Mesothelial cell of epicardium (in vitro differentiated cells): ENCODE measurements at regions not wholly inside any gene's neighbourhood (a gene's known extent, or its start where the extent isn't known, plus 50 kb on each side); places are given as distances from the start of the nearest gene placed in this dataset.
"Not testable (repeated sequence)": the region's sequence is repeated elsewhere in the genome, so short reads cannot be mapped to it uniquely, and the experiment has no call there.

ENCODE experiments used
- DNase-seq, 2 experiments: peaks; one replicate each; pipeline ENCODE4 v3.0.0; 2021; ENCODE audit warnings: low spot score in 2 of 2; ENCODE audit not compliant: unreplicated experiment in 2 of 2
- H3K27ac Mint-ChIP-seq: 2 replicates; pipeline ENCODE4 v1.8.0; 2021; ENCODE audit warnings: mixed read lengths
- H3K27me3 Mint-ChIP-seq: 2 replicates; pipeline ENCODE4 v1.8.0; 2021; ENCODE audit warnings: low read depth, mixed read lengths
- H3K36me3 Mint-ChIP-seq: 2 replicates; pipeline ENCODE4 v1.8.0; 2021; ENCODE audit warnings: mixed read lengths
- H3K4me1 Mint-ChIP-seq: 2 replicates; pipeline ENCODE4 v1.8.0; 2021; ENCODE audit warnings: mixed read lengths
- H3K4me3 Mint-ChIP-seq: 2 replicates; pipeline ENCODE4 v1.8.0; 2021; ENCODE audit warnings: mild to moderate bottlenecking, moderate library complexity, mixed read lengths
- H3K9me3 Mint-ChIP-seq: 2 replicates; pipeline ENCODE4 v1.8.0; 2021; ENCODE audit warnings: mixed read lengths
- CTCF ChIP-seq: fragments of 200-600 bp; sonication (generic); IDR thresholded peaks from one replicate; pipeline ENCODE4 v1.5.0; 2021; ENCODE audit warnings: antibody characterized with exemption; ENCODE audit not compliant: unreplicated experiment

- Mint-ChIP-seq H3K4me3 (no peak overlapping the region), H3K27ac (no peak overlapping the region), H3K9me3 (no peaks in the 10 kb centered on the region), H3K4me1 (no peaks in the 10 kb centered on the region), H3K27me3 (no peaks in the 10 kb centered on the region), H3K36me3 (no peaks in the 10 kb centered on the region)
- TF ChIP-seq CTCF, result no peak
- DNase-seq, result no peak
Measured at GRCh38 chr3:147257944-147258343, 148.4 kb downstream of the ZIC4 start.

GRCh38 chr3:147256739-147257138 lies 149.6 kb downstream of the ZIC4 start:
- no peaks in the 10 kb centered on the region for H3K36me3 Mint-ChIP-seq
- no peak for DNase-seq
- H3K9me3 Mint-ChIP-seq, result no peaks in the 10 kb centered on the region
- TF ChIP-seq CTCF, result no peak
- H3K27ac Mint-ChIP-seq, result no peak overlapping the region
- H3K27me3 Mint-ChIP-seq, result no peaks in the 10 kb centered on the region
- H3K4me1 Mint-ChIP-seq, result no peaks in the 10 kb centered on the region
- H3K4me3 Mint-ChIP-seq, result no peak overlapping the region

- Mint-ChIP-seq H3K4me3 (no peak overlapping the region), H3K9me3 (no peaks in the 10 kb centered on the region), H3K36me3 (no peaks in the 10 kb centered on the region), H3K27ac (no peak overlapping the region), H3K27me3 (no peaks in the 10 kb centered on the region), H3K4me1 (no peaks in the 10 kb centered on the region)
- DNase-seq, result no peak
- no peak for TF ChIP-seq CTCF
Measured at GRCh38 chr3:147246906-147247305, 159.4 kb downstream of the ZIC4 start.

GRCh38 chr3:147245638-147246037 lies 160.7 kb downstream of the ZIC4 start:
- not testable (repeated sequence) for H3K27ac Mint-ChIP-seq, H3K4me1 Mint-ChIP-seq, DNase-seq, H3K36me3 Mint-ChIP-seq, H3K9me3 Mint-ChIP-seq, H3K4me3 Mint-ChIP-seq, H3K27me3 Mint-ChIP-seq

GRCh38 chr3:147245022-147245421 lies 161.3 kb downstream of the ZIC4 start:
- not testable (repeated sequence) for H3K27me3 Mint-ChIP-seq, H3K27ac Mint-ChIP-seq, DNase-seq, H3K4me3 Mint-ChIP-seq, H3K36me3 Mint-ChIP-seq, H3K4me1 Mint-ChIP-seq, H3K9me3 Mint-ChIP-seq

GRCh38 chr3:147244397-147244796 lies 161.9 kb downstream of the ZIC4 start:
- Mint-ChIP-seq H3K27ac (no peak overlapping the region), H3K27me3 (no peaks in the 10 kb centered on the region), H3K9me3 (no peaks in the 10 kb centered on the region), H3K36me3 (no peaks in the 10 kb centered on the region), H3K4me3 (no peak overlapping the region), H3K4me1 (no peaks in the 10 kb centered on the region)
- no peak for DNase-seq
- no peak for TF ChIP-seq CTCF

GRCh38 chr3:147240581-147240980 lies 165.8 kb downstream of the ZIC4 start:
- H3K27me3 Mint-ChIP-seq, result peaks cover 11% of the 10 kb centered on the region
- H3K36me3 Mint-ChIP-seq, result no peaks in the 10 kb centered on the region
- no peak for TF ChIP-seq CTCF
- H3K4me3 Mint-ChIP-seq, result no peak overlapping the region
- H3K27ac Mint-ChIP-seq, result no peak overlapping the region
- no peak for DNase-seq
- H3K4me1 Mint-ChIP-seq, result no peaks in the 10 kb centered on the region
- no peaks in the 10 kb centered on the region for H3K9me3 Mint-ChIP-seq
